Thyroid gland (tissue), 4 donors: ENCODE measurements at regions not wholly inside any gene's neighbourhood (a gene's known extent, or its start where the extent isn't known, plus 50 kb on each side); places are given as distances from the start of the nearest gene placed in this dataset.

Source experiments
- POLR2A ChIP-seq, 2 donors: fragments of 450-650 bp; IDR thresholded peaks; one replicate each; pipeline ENCODE4 v1.6.1; 2017; ENCODE audit warnings: antibody characterized with exemption in 2 of 2, mild to moderate bottlenecking in 2 of 2, moderate library complexity in 1 of 2
- TF ChIP-seq, protein P1 (sequence below), 6 experiments: fragments of 200-600 bp in 3 of 6; fragments of 450-650 bp in 3 of 6; sonication (generic) in 3 of 6; IDR thresholded peaks; one replicate each; pipeline ENCODE4 v1.5.1; 2016 to 2019; ENCODE audit warnings: antibody characterized with exemption in 6 of 6, mild to moderate bottlenecking in 2 of 6, inconsistent platforms in 1 of 6, moderate library complexity in 1 of 6

DNA sequence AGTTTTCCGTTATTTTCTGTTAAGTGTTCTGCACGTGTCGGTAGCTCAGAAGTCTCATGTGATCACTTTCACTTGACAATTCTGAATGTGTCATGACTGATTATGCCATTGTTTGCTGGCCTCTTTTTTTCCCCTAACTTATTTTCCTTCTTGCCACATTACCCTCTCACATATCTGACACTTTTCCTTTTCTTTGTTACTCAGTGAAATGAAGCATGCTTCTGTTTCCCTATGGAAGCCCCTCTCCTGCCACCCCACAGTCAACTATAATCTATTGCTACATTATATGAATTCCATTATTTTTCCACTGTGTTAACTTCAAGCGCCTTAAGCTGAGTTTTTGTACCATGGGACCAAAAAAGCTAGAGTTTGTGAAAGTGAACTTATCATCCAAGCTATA lies 531.6 kb upstream of the HS3ST5 start:
- TF ChIP-seq, protein P1, sequence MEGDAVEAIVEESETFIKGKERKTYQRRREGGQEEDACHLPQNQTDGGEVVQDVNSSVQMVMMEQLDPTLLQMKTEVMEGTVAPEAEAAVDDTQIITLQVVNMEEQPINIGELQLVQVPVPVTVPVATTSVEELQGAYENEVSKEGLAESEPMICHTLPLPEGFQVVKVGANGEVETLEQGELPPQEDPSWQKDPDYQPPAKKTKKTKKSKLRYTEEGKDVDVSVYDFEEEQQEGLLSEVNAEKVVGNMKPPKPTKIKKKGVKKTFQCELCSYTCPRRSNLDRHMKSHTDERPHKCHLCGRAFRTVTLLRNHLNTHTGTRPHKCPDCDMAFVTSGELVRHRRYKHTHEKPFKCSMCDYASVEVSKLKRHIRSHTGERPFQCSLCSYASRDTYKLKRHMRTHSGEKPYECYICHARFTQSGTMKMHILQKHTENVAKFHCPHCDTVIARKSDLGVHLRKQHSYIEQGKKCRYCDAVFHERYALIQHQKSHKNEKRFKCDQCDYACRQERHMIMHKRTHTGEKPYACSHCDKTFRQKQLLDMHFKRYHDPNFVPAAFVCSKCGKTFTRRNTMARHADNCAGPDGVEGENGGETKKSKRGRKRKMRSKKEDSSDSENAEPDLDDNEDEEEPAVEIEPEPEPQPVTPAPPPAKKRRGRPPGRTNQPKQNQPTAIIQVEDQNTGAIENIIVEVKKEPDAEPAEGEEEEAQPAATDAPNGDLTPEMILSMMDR (IDR thresholded peaks at IDR 0.05) = no peak
- no peak for TF ChIP-seq POLR2A (IDR thresholded peaks at IDR 0.05)
